Large intestine (tissue), 3 donors: ENCODE measurements at regions not wholly inside any gene's neighbourhood (a gene's known extent, or its start where the extent isn't known, plus 50 kb on each side); places are given as distances from the start of the nearest gene placed in this dataset.

Experiments used
- DNase-seq, 2 donors: peaks; one replicate each; pipeline versions ENCODE4 v3.0.0 to v3.0.0-alpha.2; 2013
- H3K27ac ChIP-seq: one replicate; pipeline ENCODE4 v1.5.1; 2013; ENCODE audit warnings: low read length
- H3K27me3 ChIP-seq: 2 replicates; pipeline ENCODE4 v1.6.1; 2013; ENCODE audit warnings: low read length; ENCODE audit not compliant: control insufficient read depth, insufficient read depth
- H3K36me3 ChIP-seq: 2 replicates; pipeline ENCODE4 v1.6.1; 2013; ENCODE audit warnings: low read length; ENCODE audit not compliant: control insufficient read depth, insufficient read depth
- H3K4me1 ChIP-seq: one replicate; pipeline ENCODE4 v1.6.1; 2013; ENCODE audit warnings: low read length; ENCODE audit not compliant: control insufficient read depth, insufficient read depth
- H3K4me3 ChIP-seq: one replicate; pipeline ENCODE4 v1.5.1; 2013; ENCODE audit warnings: low read length
- H3K9me3 ChIP-seq: one replicate; pipeline ENCODE4 v1.6.1; 2013; ENCODE audit warnings: mild to moderate bottlenecking, low read depth, low read length, moderate library complexity; ENCODE audit not compliant: control insufficient read depth
- WGBS: methylation state at CpG from one replicate; pipeline ENCODE4 v1.1.5; 2013; ENCODE audit warnings: low lambda C conversion rate; ENCODE audit not compliant: insufficient coverage; 5-methylcytosine and 5-hydroxymethylcytosine counted together

DNA sequence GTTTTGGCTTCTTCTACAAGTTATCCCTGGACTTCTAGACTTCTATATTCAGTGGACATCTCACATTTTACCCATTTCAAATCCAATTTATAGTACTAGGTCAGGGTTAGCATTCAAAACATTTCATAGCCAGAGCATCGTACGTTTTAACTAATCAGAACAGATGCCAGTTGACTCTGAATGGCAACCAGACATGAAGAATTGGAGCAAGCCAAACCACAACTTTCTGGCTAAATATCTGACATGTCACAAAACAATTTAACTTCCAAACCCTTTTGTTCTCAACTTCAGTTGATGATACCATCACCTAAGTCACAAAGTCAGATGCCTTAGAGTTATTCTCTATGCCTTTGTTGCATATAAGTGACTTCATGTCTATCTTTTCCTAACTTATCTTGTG lies 1105.7 kb downstream of the XPNPEP1 start:
- Histone ChIP-seq H3K9me3 (no peaks in the 10 kb centered on the region), H3K36me3 (no peaks in the 10 kb centered on the region), H3K27ac (no peak overlapping the region), H3K4me3 (no peak overlapping the region), H3K27me3 (no peaks in the 10 kb centered on the region), H3K4me1 (no peaks in the 10 kb centered on the region)
- no peak for DNase-seq
- 100% methylated on average over 2 of the region's 2 CpGs for WGBS

- Histone ChIP-seq H3K9me3 (no peaks in the 10 kb centered on the region), H3K36me3 (no peaks in the 10 kb centered on the region), H3K27me3 (no peaks in the 10 kb centered on the region), H3K27ac (no peak overlapping the region), H3K4me1 (no peaks in the 10 kb centered on the region), H3K4me3 (no peak overlapping the region)
- no peak for DNase-seq
- no CpG with 5 or more reads among the region's 3 CpGs for WGBS
Observed at GRCh38 chr10:108817135-108817534, 1106.2 kb downstream of the XPNPEP1 start.

DNA sequence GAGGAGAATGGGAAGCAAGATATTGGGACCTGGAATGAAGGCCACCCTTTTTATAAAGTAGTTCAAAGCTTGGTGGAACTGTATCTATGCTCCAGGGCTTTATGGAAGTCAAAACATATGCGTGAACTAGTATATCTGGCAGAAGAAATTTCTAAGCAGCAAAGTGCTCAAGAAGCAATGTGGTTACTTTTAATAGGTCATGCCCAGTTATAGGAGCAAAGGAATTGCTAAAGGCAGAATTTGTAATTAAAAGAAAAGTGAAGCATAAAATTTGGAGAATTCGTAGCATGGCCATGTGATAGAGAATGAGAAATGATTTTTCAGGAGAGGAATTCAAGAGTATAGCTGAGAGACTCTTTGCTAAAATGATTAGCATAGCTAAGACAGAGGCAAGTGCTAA lies 1110.4 kb downstream of the XPNPEP1 start:
- H3K9me3 ChIP-seq: no peaks in the 10 kb centered on the region
- no peaks in the 10 kb centered on the region for H3K4me1 ChIP-seq
- H3K27me3 ChIP-seq: no peaks in the 10 kb centered on the region
- no peak overlapping the region for H3K27ac ChIP-seq
- WGBS: 100% methylated on average over 1 of the region's 2 CpGs
- H3K36me3 ChIP-seq: no peaks in the 10 kb centered on the region
- no peak for DNase-seq
- H3K4me3 ChIP-seq: no peak overlapping the region

DNA sequence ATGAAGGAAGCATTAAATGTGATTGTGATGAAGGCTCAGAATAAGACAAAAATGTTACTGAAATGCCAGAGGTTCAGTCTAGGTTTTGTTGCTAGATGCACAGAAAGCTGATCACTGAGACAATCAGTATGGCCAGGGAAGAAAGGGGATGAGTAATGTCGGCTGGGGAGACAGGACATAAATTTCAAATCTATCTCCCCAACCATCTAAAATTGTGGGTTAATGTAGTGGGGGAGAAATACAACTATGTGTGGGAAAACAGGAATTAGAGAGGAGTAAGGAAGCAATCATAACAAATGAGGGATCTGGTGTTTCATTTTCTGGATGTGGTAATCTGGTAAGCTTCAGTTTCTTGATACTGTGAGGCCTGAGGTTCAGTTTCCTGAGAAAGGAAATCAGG lies 1111.0 kb downstream of the XPNPEP1 start:
- no peaks in the 10 kb centered on the region for H3K9me3 ChIP-seq
- H3K4me1 ChIP-seq: no peaks in the 10 kb centered on the region
- no peaks in the 10 kb centered on the region for H3K27me3 ChIP-seq
- H3K27ac ChIP-seq: no peak overlapping the region
- H3K4me3 ChIP-seq: no peak overlapping the region
- no CpG with 5 or more reads among the region's 1 CpG for WGBS
- DNase-seq: no peak
- no peaks in the 10 kb centered on the region for H3K36me3 ChIP-seq

GRCh38 chr10:108808228-108808627 lies 1115.1 kb downstream of the XPNPEP1 start:
- Histone ChIP-seq H3K36me3 (no peaks in the 10 kb centered on the region), H3K9me3 (no peaks in the 10 kb centered on the region), H3K27ac (no peak overlapping the region), H3K27me3 (no peaks in the 10 kb centered on the region), H3K4me1 (no peaks in the 10 kb centered on the region), H3K4me3 (no peak overlapping the region)
- 70% methylated on average over 2 of the region's 2 CpGs for WGBS
- no peak for DNase-seq

- H3K27me3 ChIP-seq: no peaks in the 10 kb centered on the region
- H3K27ac ChIP-seq: no peak overlapping the region
- H3K4me1 ChIP-seq: no peaks in the 10 kb centered on the region
- no peaks in the 10 kb centered on the region for H3K9me3 ChIP-seq
- no peak for DNase-seq
- no peak overlapping the region for H3K4me3 ChIP-seq
- no peaks in the 10 kb centered on the region for H3K36me3 ChIP-seq
Observed at GRCh38 chr10:108801775-108802517, 1121.4 kb downstream of the XPNPEP1 start.

DNA sequence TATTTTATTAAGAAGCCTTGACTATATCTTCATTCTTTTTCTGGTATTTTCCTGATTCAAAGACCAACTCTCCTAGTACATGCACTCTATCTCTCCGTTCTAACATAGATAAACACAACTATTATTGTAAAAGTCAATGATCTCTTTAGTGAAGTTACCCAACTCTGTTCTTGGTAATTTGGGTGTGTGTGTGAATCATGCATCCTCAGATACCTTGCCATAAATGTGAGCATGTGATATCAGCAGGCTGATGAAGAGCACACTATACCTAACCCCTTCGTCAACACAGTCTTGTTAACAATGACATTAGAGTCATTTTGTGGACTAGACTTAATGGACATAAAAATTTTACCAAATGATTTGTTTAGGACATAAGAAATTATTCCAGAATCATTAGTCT lies 1122.1 kb downstream of the XPNPEP1 start:
- no peak overlapping the region for H3K27ac ChIP-seq
- no peaks in the 10 kb centered on the region for H3K36me3 ChIP-seq
- no peaks in the 10 kb centered on the region for H3K27me3 ChIP-seq
- no peak for DNase-seq
- WGBS: 83% methylated on average over 1 of the region's 2 CpGs
- H3K4me3 ChIP-seq: no peak overlapping the region
- H3K9me3 ChIP-seq: no peaks in the 10 kb centered on the region
- H3K4me1 ChIP-seq: no peaks in the 10 kb centered on the region

DNA sequence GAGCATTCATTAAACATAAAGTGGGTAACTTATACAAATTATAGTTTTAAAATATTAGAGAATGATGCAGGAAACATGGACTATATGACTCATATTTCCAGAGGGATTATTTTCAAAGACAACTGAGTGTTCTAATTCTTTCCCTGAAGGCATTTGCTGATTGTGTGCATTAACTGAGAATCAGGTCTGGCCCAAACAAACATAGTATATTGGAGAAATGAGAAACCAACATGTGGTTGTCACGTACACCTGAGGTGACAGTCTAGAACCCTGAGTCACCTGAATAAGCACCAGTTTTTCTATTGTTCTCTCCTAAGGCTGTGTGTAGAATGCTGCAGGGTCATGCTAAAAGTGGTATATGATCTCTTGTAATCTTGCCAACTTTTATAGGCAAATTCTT lies 1125.7 kb downstream of the XPNPEP1 start:
- WGBS: no CpG with 5 or more reads among the region's 1 CpG
- no peaks in the 10 kb centered on the region for H3K36me3 ChIP-seq
- no peak overlapping the region for H3K27ac ChIP-seq
- H3K4me1 ChIP-seq: no peaks in the 10 kb centered on the region
- H3K9me3 ChIP-seq: no peaks in the 10 kb centered on the region
- no peaks in the 10 kb centered on the region for H3K27me3 ChIP-seq
- H3K4me3 ChIP-seq: no peak overlapping the region
- no peak for DNase-seq

GRCh38 chr10:108791794-108792474 lies 1131.4 kb downstream of the XPNPEP1 start:
- Histone ChIP-seq H3K9me3 (no peaks in the 10 kb centered on the region), H3K27me3 (no peaks in the 10 kb centered on the region), H3K4me1 (no peaks in the 10 kb centered on the region), H3K4me3 (no peak overlapping the region), H3K27ac (no peak overlapping the region), H3K36me3 (no peaks in the 10 kb centered on the region)
- WGBS: 89% methylated on average over 1 of the region's 1 CpG
- no peak for DNase-seq

DNA sequence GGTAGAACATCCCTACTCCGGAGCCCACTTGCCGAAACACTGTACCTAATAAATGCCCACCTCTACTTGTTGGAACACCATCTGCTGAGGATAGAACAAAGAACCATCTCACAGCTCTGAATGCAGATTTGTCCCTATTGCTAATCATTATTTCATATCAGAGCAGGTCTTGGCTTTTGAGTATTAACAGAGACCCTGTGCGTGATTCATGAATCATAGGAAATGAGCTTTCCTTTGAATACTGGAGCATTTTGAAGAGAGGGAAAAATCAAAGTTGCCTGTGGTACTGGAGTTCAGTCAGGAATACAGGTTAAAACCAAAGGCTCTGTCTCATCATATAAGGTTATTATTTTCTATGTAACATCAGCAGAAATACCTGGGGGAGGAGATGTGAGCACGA lies 1132.3 kb downstream of the XPNPEP1 start:
- DNase-seq: no peak
- no peaks in the 10 kb centered on the region for H3K9me3 ChIP-seq
- no peaks in the 10 kb centered on the region for H3K4me1 ChIP-seq
- H3K27me3 ChIP-seq: no peaks in the 10 kb centered on the region
- WGBS: no CpG with 5 or more reads among the region's 4 CpGs
- no peak overlapping the region for H3K27ac ChIP-seq
- H3K36me3 ChIP-seq: no peaks in the 10 kb centered on the region
- H3K4me3 ChIP-seq: no peak overlapping the region

GRCh38 chr10:108789919-108790318 lies 1133.4 kb downstream of the XPNPEP1 start:
- Histone ChIP-seq H3K9me3 (peaks cover 3% of the 10 kb centered on the region), H3K4me1 (no peaks in the 10 kb centered on the region), H3K27ac (no peak overlapping the region), H3K4me3 (no peak overlapping the region), H3K27me3 (no peaks in the 10 kb centered on the region), H3K36me3 (no peaks in the 10 kb centered on the region)
- no CpG with 5 or more reads among the region's 1 CpG for WGBS
- DNase-seq: no peak
